K562 (cell line): ENCODE measurements at regions not wholly inside any gene's neighbourhood (a gene's known extent, or its start where the extent isn't known, plus 50 kb on each side); places are given as distances from the start of the nearest gene placed in this dataset.

Experiments
- FOXK1 ChIP-seq: sonication (generic); formaldehyde crosslinking; IDR thresholded peaks from 2 replicates; pipeline ENCODE4 v1.8.0; 2022; ENCODE audit warnings: missing genetic modification reagents, mild to moderate bottlenecking, borderline replicate concordance
- GTF2B ChIP-seq: IDR thresholded peaks from 2 replicates; pipeline ENCODE4 v1.6.1; 2011; ENCODE audit not compliant: insufficient read length; ENCODE audit errors: extremely low read depth
- HMG20B ChIP-seq: fragments of 250-450 bp; sonication (Bioruptor Pico); IDR thresholded peaks from 2 replicates; pipeline ENCODE4 v1.5.0; 2021; ENCODE audit warnings: mild to moderate bottlenecking
- ILF3 ChIP-seq: fragments of 450-650 bp; IDR thresholded peaks from 2 replicates; pipeline ENCODE4 v1.6.1; 2018; ENCODE audit warnings: antibody characterized with exemption, mild to moderate bottlenecking, moderate library complexity, borderline replicate concordance
- MAZ ChIP-seq, 2 experiments: fragments of 450-650 bp in 1 of 2; sonication (generic) in 1 of 2; formaldehyde crosslinking; IDR thresholded peaks in 1 of 2; conservative IDR thresholded peaks in 1 of 2; 2 replicates each; pipeline versions ENCODE4 v1.4.0 to v1.5.0; 2020; ENCODE audit warnings: mild to moderate bottlenecking in 1 of 2, missing genetic modification reagents in 1 of 2
- MCM7 ChIP-seq, 2 experiments: fragments of 450-650 bp; IDR thresholded peaks; 2 replicates each; pipeline ENCODE4 v1.6.1; 2016 to 2018
- NFE2 ChIP-seq: IDR thresholded peaks from 2 replicates; pipeline ENCODE4 v1.6.1; 2014; ENCODE audit warnings: antibody characterized with exemption, low read depth
- RNF2 ChIP-seq: sonication (generic); IDR thresholded peaks from 2 replicates; pipeline ENCODE4 v1.6.1; 2016
- SLC30A9 ChIP-seq: fragments of 250-450 bp; sonication (Bioruptor Pico); IDR thresholded peaks from 2 replicates; pipeline ENCODE4 v1.8.0; 2022; ENCODE audit warnings: mild to moderate bottlenecking, moderate library complexity
- SNIP1 ChIP-seq: fragments of 450-650 bp; IDR thresholded peaks from 2 replicates; pipeline ENCODE4 v1.7.1; 2017; ENCODE audit warnings: low read depth, mild to moderate bottlenecking
- STAT5A ChIP-seq: IDR thresholded peaks from 2 replicates; pipeline ENCODE4 v1.6.1; 2012; ENCODE audit warnings: low read length, inconsistent platforms, borderline replicate concordance
- ZNF197 ChIP-seq: fragments of 200-800 bp; sonication (Bioruptor generic); IDR thresholded peaks from 2 replicates; pipeline ENCODE4 v1.6.1; 2016; ENCODE audit warnings: low read depth, missing genetic modification characterization, missing compliant biosample characterization
- ZNF253 ChIP-seq: fragments of 250-450 bp; sonication (Bioruptor Pico); conservative IDR thresholded peaks from 2 replicates; pipeline ENCODE4 v1.6.1; 2021; ENCODE audit warnings: mild to moderate bottlenecking
- TF ChIP-seq, protein P1 (sequence below), 2 experiments: fragments of 450-650 bp in 1 of 2; sonication (generic) in 1 of 2; formaldehyde crosslinking in 1 of 2; IDR thresholded peaks; 2 replicates each; pipeline versions ENCODE4 v1.7.1 to v1.9.0; 2016 to 2022; ENCODE audit warnings: inconsistent platforms in 1 of 2, mild to moderate bottlenecking in 1 of 2, missing genetic modification reagents in 1 of 2
- TF ChIP-seq, protein P2 (sequence below): sonication (generic); formaldehyde crosslinking; IDR thresholded peaks from 2 replicates; pipeline ENCODE4 v1.8.0; 2023; ENCODE audit warnings: missing genetic modification reagents, mild to moderate bottlenecking, borderline replicate concordance

GRCh38 chr3:115357456-115357855, 210.4 kb upstream of the ZBTB20 start (continued):
- TF ChIP-seq, protein P1, sequence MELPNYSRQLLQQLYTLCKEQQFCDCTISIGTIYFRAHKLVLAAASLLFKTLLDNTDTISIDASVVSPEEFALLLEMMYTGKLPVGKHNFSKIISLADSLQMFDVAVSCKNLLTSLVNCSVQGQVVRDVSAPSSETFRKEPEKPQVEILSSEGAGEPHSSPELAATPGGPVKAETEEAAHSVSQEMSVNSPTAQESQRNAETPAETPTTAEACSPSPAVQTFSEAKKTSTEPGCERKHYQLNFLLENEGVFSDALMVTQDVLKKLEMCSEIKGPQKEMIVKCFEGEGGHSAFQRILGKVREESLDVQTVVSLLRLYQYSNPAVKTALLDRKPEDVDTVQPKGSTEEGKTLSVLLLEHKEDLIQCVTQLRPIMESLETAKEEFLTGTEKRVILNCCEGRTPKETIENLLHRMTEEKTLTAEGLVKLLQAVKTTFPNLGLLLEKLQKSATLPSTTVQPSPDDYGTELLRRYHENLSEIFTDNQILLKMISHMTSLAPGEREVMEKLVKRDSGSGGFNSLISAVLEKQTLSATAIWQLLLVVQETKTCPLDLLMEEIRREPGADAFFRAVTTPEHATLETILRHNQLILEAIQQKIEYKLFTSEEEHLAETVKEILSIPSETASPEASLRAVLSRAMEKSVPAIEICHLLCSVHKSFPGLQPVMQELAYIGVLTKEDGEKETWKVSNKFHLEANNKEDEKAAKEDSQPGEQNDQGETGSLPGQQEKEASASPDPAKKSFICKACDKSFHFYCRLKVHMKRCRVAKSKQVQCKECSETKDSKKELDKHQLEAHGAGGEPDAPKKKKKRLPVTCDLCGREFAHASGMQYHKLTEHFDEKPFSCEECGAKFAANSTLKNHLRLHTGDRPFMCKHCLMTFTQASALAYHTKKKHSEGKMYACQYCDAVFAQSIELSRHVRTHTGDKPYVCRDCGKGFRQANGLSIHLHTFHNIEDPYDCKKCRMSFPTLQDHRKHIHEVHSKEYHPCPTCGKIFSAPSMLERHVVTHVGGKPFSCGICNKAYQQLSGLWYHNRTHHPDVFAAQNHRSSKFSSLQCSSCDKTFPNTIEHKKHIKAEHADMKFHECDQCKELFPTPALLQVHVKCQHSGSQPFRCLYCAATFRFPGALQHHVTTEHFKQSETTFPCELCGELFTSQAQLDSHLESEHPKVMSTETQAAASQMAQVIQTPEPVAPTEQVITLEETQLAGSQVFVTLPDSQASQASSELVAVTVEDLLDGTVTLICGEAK (IDR thresholded peaks at IDR 0.05), result no peak
- TF ChIP-seq, protein P1 (CRISPR knock-in tag; IDR thresholded peaks at IDR 0.05), result no peak
- TF ChIP-seq SLC30A9 (CRISPR knock-in tag) (no peak), ZNF197 (CRISPR knock-in tag) (no peak), RNF2 (no peak), MAZ (CRISPR knock-in tag; conservative IDR thresholded peaks at IDR 0.05 in 1 of 2, IDR thresholded peaks at IDR 0.05 in 1 of 2) (no peak), MCM7 (IDR thresholded peaks at IDR 0.05) (no peak), HMG20B (no peak), NFE2 (no peak), GTF2B (no peak), ILF3 (no peak), STAT5A (no peak), FOXK1 (CRISPR knock-in tag) (no peak), ZNF253 (no peak), SNIP1 (no peak)
- TF ChIP-seq, protein P2, sequence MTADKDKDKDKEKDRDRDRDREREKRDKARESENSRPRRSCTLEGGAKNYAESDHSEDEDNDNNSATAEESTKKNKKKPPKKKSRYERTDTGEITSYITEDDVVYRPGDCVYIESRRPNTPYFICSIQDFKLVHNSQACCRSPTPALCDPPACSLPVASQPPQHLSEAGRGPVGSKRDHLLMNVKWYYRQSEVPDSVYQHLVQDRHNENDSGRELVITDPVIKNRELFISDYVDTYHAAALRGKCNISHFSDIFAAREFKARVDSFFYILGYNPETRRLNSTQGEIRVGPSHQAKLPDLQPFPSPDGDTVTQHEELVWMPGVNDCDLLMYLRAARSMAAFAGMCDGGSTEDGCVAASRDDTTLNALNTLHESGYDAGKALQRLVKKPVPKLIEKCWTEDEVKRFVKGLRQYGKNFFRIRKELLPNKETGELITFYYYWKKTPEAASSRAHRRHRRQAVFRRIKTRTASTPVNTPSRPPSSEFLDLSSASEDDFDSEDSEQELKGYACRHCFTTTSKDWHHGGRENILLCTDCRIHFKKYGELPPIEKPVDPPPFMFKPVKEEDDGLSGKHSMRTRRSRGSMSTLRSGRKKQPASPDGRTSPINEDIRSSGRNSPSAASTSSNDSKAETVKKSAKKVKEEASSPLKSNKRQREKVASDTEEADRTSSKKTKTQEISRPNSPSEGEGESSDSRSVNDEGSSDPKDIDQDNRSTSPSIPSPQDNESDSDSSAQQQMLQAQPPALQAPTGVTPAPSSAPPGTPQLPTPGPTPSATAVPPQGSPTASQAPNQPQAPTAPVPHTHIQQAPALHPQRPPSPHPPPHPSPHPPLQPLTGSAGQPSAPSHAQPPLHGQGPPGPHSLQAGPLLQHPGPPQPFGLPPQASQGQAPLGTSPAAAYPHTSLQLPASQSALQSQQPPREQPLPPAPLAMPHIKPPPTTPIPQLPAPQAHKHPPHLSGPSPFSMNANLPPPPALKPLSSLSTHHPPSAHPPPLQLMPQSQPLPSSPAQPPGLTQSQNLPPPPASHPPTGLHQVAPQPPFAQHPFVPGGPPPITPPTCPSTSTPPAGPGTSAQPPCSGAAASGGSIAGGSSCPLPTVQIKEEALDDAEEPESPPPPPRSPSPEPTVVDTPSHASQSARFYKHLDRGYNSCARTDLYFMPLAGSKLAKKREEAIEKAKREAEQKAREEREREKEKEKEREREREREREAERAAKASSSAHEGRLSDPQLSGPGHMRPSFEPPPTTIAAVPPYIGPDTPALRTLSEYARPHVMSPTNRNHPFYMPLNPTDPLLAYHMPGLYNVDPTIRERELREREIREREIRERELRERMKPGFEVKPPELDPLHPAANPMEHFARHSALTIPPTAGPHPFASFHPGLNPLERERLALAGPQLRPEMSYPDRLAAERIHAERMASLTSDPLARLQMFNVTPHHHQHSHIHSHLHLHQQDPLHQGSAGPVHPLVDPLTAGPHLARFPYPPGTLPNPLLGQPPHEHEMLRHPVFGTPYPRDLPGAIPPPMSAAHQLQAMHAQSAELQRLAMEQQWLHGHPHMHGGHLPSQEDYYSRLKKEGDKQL (CRISPR knock-in tag), result no peak
